ENCODE measurements at regions not wholly inside any gene's neighbourhood (a gene's known extent, or its start where the extent isn't known, plus 50 kb on each side); places are given as distances from the start of the nearest gene placed in this dataset.

DNA sequence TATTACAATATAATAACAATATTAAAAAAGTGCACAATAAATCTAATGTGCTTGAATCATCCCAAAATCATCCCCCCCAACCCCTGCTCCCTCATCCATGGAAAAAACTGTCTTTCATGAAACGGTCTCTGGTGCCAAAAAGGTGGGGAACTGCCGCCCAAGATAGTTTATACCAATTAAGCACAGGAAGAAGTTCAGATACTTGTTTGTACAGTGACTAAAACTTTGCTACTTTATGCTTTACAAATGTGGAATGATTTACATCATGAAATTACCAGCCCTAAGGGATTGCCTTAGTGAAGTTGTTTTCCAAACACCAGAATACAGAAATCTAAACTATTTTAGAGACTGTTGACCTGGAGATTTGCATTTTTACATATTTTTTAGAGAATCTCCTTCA, 175.6 kb downstream of the TRIM27 start:
- Histone ChIP-seq H3K9me3 (no peaks in the 10 kb centered on the region), H3K27me3 (no peaks in the 10 kb centered on the region), H3K36me3 (no peaks in the 10 kb centered on the region), H3K4me3 (no peak overlapping the region), H3K4me1 (ENCODE audit: insufficient read depth) (no peaks in the 10 kb centered on the region), H3K27ac (no peak overlapping the region)
- 8 to 25% (median 15%) methylated on average over 2 of the region's 2 CpGs for WGBS, 3 donors
- TF ChIP-seq EP300 (IDR thresholded peaks at IDR 0.05) = no peak
- TF ChIP-seq POLR2A (IDR thresholded peaks at IDR 0.05) = no peak
- TF ChIP-seq, protein P1, sequence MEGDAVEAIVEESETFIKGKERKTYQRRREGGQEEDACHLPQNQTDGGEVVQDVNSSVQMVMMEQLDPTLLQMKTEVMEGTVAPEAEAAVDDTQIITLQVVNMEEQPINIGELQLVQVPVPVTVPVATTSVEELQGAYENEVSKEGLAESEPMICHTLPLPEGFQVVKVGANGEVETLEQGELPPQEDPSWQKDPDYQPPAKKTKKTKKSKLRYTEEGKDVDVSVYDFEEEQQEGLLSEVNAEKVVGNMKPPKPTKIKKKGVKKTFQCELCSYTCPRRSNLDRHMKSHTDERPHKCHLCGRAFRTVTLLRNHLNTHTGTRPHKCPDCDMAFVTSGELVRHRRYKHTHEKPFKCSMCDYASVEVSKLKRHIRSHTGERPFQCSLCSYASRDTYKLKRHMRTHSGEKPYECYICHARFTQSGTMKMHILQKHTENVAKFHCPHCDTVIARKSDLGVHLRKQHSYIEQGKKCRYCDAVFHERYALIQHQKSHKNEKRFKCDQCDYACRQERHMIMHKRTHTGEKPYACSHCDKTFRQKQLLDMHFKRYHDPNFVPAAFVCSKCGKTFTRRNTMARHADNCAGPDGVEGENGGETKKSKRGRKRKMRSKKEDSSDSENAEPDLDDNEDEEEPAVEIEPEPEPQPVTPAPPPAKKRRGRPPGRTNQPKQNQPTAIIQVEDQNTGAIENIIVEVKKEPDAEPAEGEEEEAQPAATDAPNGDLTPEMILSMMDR (IDR thresholded peaks at IDR 0.05) = no peak
- no peak for DNase-seq
- intact Hi-C loops (cut with DNase I) = no loop called here

DNA sequence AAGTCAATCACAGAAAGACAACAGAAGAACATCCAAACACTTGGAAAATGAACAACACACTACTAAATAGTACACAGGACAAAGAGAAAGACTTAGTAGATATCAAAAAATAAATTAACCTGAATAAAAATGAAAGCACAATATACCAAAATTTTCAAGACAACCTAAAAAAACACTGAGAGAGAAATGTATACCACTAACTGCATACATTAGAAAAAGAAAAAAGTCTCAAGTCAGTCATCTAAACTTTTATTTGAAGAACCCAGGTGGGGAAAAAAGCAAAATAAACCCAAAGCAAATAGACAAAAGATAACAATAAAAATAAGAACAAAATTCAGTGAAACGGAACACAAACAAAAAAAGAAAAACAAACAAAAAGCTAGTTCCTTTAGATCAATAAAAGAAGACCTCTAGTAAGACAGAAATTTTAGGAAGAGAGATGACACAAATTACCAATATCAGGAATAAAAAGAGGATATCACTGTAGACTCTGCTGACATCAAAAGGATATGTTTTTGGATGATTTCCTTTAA, 172.8 kb downstream of the TRIM27 start:
- intact Hi-C loops (cut with DNase I) = no loop called here
- no peak overlapping the region for H3K27ac ChIP-seq
- H3K36me3 ChIP-seq = no peaks in the 10 kb centered on the region
- no peaks in the 10 kb centered on the region for H3K4me1 ChIP-seq (ENCODE audit: insufficient read depth)
- no peaks in the 10 kb centered on the region for H3K27me3 ChIP-seq
- no peaks in the 10 kb centered on the region for H3K9me3 ChIP-seq
- no peak overlapping the region for H3K4me3 ChIP-seq
- DNase-seq = no peak
- 51 to 85% (median 60%) methylated on average over 1 of the region's 1 CpG for WGBS, 3 donors
- TF ChIP-seq EP300 (IDR thresholded peaks at IDR 0.05) (no peak), POLR2A (IDR thresholded peaks at IDR 0.05) (no peak)
- TF ChIP-seq, protein P1 (IDR thresholded peaks at IDR 0.05) = no peak

DNA sequence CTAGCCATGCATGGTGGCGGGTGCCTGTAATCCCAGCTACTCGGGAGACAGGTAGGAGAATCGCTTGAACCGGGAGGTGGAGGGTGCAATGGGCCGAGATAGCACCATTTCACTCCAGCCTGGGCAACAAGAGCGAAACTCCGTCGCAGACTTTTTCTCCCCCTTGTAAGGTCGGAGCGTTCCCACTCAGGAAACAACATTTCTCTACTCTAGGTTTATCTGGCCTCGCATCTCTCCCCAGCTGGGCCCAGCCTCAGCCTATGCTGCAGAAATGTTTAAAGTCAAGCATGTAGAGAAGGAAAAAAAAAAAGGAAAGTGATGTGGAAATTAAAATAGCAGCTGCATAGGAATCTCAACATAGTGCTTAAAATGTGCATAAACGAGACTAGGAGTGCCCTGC, 172.3 kb downstream of the TRIM27 start:
- Histone ChIP-seq H3K27ac (no peak overlapping the region), H3K4me3 (no peak overlapping the region), H3K36me3 (no peaks in the 10 kb centered on the region), H3K27me3 (no peaks in the 10 kb centered on the region), H3K4me1 (ENCODE audit: insufficient read depth) (no peaks in the 10 kb centered on the region), H3K9me3 (no peaks in the 10 kb centered on the region)
- WGBS, 3 donors = 43 to 60% (median 52%) methylated on average over 12 of the region's 12 CpGs
- intact Hi-C loops (cut with DNase I) = no loop called here
- DNase-seq = no peak
- no peak for TF ChIP-seq POLR2A (IDR thresholded peaks at IDR 0.05)
- TF ChIP-seq, protein P1 (IDR thresholded peaks at IDR 0.05) = no peak
- no peak for TF ChIP-seq EP300 (IDR thresholded peaks at IDR 0.05)

DNA sequence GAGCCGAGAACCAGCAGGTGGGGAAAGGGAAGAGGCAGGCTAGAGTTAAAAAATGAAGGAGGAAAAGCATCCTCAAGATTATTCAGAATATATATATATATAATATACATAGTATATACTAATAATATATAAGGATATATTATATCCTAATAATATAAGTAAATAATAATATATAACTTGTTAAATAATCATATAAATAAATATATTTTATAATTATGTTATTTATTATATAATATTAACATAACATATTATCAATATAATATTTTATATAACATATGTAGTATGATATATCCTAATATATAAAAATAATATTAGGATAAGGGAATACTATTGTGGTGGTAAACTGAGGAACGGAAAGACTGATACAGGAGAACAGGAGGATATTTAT, 171.8 kb downstream of the TRIM27 start:
- no peaks in the 10 kb centered on the region for H3K36me3 ChIP-seq
- H3K9me3 ChIP-seq = no peaks in the 10 kb centered on the region
- H3K27me3 ChIP-seq = no peaks in the 10 kb centered on the region
- TF ChIP-seq EP300 (IDR thresholded peaks at IDR 0.05) (no peak), POLR2A (IDR thresholded peaks at IDR 0.05) (no peak)
- TF ChIP-seq, protein P1 (IDR thresholded peaks at IDR 0.05) = no peak
- 63 to 71% (median 65%) methylated on average over 2 of the region's 2 CpGs for whole genome bisulfite sequencing, 3 donors
- H3K4me1 ChIP-seq (ENCODE audit: insufficient read depth) = no peaks in the 10 kb centered on the region
- no peak for DNase-seq
- H3K4me3 ChIP-seq = no peak overlapping the region
- H3K27ac ChIP-seq = no peak overlapping the region
- intact Hi-C loops (cut with DNase I) = no loop called here

All from ovary (tissue), 7 donors.